ENCODE measurements at regions not wholly inside any gene's neighbourhood (a gene's known extent, or its start where the extent isn't known, plus 50 kb on each side); places are given as distances from the start of the nearest gene placed in this dataset.
"Not testable (repeated sequence)": the region's sequence is repeated elsewhere in the genome, so short reads cannot be mapped to it uniquely, and the experiment has no call there.

DNA sequence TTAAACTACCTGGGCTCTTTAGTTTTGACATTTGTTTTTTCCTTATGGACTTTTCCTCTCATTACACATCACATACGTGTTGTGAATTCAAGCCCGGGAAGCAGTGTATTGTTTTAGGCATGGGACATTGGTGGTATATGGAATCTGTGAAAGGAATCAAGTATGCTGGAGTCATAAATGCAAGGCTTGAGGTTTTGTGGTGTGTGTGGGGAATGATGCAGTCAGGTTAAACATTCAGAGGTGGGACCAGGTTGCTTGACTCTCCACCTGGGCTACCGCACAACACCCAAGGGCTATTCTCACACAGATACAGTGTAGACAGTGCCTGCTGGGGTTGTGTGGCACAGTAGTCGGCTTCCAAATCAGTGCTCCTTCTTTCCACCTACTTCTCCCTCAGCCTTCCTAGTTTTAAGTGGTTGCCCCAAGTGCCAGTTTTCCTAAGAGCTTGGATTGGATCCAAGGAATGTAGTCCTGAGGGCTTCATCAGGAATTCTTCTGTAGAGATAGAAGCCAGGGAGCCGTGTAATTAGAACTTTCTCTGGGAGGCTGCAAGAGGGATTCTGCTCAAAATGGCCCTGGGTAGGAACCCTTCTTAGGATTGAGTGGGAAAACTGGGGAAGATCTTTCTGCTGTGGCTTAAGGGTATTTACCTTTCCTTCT is 243.7 kb downstream of the C12orf75 start:
- DNase-seq (ENCODE audit: low read depth in 4 of 4, low spot score in 3 of 4), result no peak

- DNase-seq (ENCODE audit: low read depth in 4 of 4, low spot score in 3 of 4), result no peak
Measured at GRCh38 chr12:105575235-105575634, 244.7 kb downstream of the C12orf75 start.

DNA sequence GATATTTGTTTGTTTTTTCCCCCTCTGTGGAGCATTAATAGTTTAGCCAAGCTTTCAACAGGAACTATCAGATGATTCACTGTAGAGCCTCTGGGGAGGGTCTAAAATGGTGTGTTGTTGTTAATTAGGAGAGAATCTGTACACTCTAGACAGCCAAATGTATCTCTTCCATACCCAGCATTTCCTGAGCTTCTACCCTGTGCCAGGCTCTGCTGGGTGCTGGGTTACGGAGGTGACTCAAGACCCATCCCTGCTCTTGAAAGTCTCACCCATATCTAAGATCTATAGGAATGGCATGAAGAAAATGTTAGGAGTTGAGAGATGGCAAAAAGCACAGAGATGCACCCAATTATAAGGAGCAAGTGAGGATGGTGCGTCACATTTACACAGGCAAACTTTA is 245.8 kb downstream of the C12orf75 start:
- no peak for DNase-seq (ENCODE audit: low read depth in 4 of 4, low spot score in 3 of 4)

GRCh38 chr12:105580821-105581352 is 250.4 kb downstream of the C12orf75 start:
- peak in 1 of 4 donors; percentile 33 for DNase-seq (ENCODE audit: low read depth in 4 of 4, low spot score in 3 of 4)

DNA sequence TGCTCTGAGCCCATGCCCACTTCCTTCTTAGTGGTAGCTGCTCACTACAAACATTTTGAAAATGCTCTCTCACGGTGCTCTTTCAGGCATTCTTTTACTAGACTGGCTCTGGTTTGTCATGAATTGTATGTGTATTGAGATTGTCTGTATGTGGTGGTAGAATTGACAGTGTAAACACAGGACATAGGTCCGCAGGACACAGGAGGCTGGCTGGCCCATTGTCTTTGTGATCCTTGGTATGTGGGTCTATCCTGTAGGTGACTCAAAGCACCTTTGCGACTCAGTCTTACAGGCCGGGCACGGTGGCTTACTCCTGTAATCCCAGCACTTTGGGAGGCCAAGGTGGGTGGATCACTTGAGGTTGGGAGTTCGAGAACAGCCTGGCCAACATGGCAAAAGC is 250.9 kb downstream of the C12orf75 start:
- DNase-seq (ENCODE audit: low read depth in 4 of 4, low spot score in 3 of 4), result no peak

- DNase-seq (ENCODE audit: low read depth in 4 of 4, low spot score in 3 of 4), result no peak
Measured at GRCh38 chr12:105585107-105585506, 254.6 kb downstream of the C12orf75 start.

DNA sequence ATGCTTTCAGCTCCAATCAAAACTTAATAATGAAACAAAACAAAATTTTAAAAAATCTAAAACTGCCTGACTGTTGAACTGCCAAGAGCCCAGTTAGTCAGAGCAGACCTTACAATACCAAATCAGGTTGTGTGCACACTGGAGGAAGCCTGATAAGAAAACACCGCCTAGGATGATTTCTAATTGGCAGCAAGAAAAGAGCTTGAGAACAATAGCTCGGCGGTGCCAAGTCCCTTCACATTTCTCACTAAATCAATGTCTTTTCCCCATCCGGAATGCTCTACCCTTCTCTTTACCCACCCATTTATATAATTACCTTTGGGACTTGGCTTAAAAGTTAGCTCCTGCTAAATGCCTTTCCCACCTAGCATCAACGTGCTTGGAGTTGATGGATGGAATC is 256.7 kb downstream of the C12orf75 start:
- no peak for DNase-seq (ENCODE audit: low read depth in 4 of 4, low spot score in 3 of 4)

GRCh38 chr12:105588106-105588505 is 257.6 kb downstream of the C12orf75 start:
- peak in 1 of 4 donors; percentile 51 for DNase-seq (ENCODE audit: low read depth in 4 of 4, low spot score in 3 of 4)

DNA sequence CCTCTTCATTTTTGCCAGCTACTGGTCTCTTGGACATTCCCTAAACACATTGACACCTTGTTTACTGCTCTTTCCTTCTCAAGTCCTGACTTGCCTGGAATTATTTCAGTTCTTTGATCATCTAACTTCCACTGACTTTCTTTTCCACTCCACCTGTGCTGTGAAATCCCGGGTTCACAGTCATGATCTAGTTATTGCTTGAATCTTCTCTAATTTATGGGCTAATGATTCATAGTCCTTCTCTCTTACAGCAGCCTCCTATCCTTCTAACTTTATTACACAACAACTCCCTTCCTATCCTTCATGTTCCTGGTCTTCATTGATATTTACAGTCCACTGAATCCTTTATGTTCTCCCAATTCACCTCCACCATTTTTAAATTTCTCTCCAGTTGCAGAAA is 260.1 kb downstream of the C12orf75 start:
- no peak for DNase-seq (ENCODE audit: low read depth in 4 of 4, low spot score in 3 of 4)

- no peak for DNase-seq (ENCODE audit: low read depth in 4 of 4, low spot score in 3 of 4)
Measured at GRCh38 chr12:105595440-105595839, 264.9 kb downstream of the C12orf75 start.

- DNase-seq (ENCODE audit: low read depth in 4 of 4, low spot score in 3 of 4), result no peak
Measured at GRCh38 chr12:105596731-105597130, 266.2 kb downstream of the C12orf75 start.

- DNase-seq (ENCODE audit: low read depth in 4 of 4, low spot score in 3 of 4), result no peak
Measured at GRCh38 chr12:105598031-105598430, 267.5 kb downstream of the C12orf75 start.

GRCh38 chr12:105600911-105601545 is 270.5 kb downstream of the C12orf75 start:
- DNase-seq (ENCODE audit: low read depth in 4 of 4, low spot score in 3 of 4), result no peak

DNA sequence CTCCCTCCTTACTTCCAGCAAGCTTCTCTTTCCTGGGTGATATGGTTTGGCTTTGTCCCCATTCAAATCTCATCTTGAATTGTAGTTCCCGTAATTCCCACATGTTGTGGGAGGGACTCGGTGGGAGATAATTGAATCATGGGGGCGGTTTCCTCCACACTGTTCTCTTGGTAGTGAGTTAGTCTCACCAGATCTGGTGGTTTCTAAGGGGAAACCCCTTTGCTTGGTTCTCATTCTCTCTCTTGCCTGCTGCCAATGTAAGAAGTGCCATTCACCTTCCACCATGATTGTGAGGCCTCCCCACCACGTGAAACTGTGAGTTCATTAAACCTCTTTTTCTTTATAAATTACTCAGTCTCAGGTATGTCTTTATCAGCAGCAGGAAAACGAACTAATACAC is 271.8 kb downstream of the C12orf75 start:
- not testable (repeated sequence) for DNase-seq (ENCODE audit: low read depth in 4 of 4, low spot score in 3 of 4)

DNA sequence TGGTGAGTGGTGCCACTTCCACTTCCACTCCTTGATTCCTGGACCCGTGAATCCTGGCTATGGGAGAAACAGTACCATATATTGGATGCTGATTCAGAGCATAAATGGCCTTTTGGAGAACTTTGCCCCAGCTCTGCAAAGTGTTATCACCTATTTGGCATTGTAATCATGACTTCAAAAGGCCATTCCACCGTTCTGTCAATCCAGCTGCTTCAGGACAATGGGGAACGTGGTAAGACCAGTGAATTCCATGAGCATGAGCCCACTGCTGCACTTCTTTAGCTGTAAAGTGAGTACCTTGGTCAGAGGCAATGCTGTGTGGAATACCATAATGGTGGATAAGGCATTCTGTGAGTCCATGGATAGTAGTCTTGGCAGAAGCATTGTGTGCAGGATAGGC is 273.8 kb downstream of the C12orf75 start:
- not testable (repeated sequence) for DNase-seq (ENCODE audit: low read depth in 4 of 4, low spot score in 3 of 4)

- DNase-seq (ENCODE audit: low read depth in 4 of 4, low spot score in 3 of 4), result not testable (repeated sequence)
Measured at GRCh38 chr12:105606613-105607012, 276.1 kb downstream of the C12orf75 start.

DNA sequence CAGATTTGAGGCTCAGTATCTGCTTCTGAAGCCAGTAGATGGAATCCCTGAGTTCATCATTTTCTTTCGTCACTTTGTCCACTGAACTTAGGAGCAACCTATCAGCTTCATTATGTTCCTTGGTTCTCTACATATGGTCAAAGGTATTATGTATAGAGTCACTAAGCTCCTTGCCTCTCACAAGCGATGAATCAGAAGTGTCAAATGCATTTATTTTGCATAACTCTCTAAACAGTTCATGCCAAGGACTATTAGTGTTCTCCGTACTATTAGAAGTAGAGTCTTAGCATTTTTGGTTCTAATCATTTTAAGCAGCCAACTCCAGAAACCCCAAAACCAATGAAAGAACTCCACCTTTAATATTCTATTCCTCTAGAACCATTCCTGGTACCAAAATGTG is 278.5 kb downstream of the C12orf75 start:
- DNase-seq (ENCODE audit: low read depth in 4 of 4, low spot score in 3 of 4), result not testable (repeated sequence)

GRCh38 chr12:105610459-105610858 is 280.0 kb downstream of the C12orf75 start:
- no peak for DNase-seq (ENCODE audit: low read depth in 4 of 4, low spot score in 3 of 4)

DNA sequence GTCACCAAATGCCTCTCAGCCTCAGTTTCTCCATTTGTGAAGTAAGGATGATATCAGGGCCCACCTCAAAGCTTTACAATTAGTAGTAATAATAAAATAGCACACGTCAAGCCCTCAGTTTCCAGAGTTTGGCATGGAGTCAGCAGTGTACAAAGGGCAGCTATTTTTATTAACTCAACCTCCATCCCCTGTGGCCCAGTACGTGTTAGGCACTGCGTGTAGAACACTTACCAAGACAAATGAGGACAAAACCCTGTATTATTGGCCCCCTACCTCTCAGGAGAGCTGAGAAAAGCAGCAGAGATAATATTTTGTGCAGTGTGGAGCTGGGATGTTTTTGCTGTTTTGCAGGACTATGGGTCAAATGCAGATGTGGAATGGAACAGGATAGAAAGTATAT is 280.8 kb downstream of the C12orf75 start:
- DNase-seq (ENCODE audit: low read depth in 4 of 4, low spot score in 3 of 4), result no peak

DNA sequence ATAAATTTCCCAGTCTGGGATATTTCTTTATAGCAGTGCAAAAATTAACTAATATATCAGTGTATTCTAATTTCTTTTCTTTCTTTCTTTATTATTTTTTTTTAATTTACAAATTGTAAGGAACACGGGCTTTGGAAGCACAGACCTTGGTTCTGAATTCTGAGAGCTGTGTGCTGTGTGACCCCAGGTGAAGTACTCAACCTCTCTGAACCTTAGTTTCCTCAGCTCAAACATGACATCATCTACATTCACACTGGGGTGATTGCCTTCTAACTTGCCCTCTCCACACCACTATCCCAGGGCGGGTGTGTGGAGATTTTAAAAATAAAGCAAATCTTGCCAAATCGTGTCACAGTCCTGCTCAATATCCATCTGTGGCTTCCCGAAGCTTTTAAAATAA is 282.8 kb downstream of the C12orf75 start:
- DNase-seq (ENCODE audit: low read depth in 4 of 4, low spot score in 3 of 4), result no peak

DNA sequence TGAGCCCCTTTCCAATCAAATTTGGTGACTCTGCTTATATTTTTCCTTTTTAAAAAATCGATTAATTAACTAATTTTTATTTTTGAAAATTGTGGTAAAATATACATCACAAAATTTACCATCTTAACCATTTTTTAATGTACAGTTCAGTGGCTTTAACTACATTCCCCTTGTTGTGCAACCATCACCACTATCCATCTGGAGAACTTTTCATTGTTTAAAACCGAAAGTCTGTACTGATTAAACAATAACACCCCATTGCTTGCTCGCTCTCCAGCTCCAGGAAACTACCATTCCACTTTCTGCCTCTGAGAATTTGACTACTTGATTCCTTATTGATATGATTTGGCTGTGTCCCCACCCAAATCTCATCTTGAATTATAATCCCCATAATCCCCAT is 283.4 kb downstream of the C12orf75 start:
- no peak for DNase-seq (ENCODE audit: low read depth in 4 of 4, low spot score in 3 of 4)

- no peak for DNase-seq (ENCODE audit: low read depth in 4 of 4, low spot score in 3 of 4)
Measured at GRCh38 chr12:105616971-105617540, 286.6 kb downstream of the C12orf75 start.
